Dermis microvascular lymphatic vessel endothelial cell (primary cell): ENCODE measurements at regions not wholly inside any gene's neighbourhood (a gene's known extent, or its start where the extent isn't known, plus 50 kb on each side); places are given as distances from the start of the nearest gene placed in this dataset.

Experiments used
- DNase-seq, 2 donors: peaks; one replicate each; pipeline versions ENCODE4 v3.0.0 to v3.0.0-alpha.2; 2010; ENCODE audit warnings: low read depth in 2 of 2

DNA sequence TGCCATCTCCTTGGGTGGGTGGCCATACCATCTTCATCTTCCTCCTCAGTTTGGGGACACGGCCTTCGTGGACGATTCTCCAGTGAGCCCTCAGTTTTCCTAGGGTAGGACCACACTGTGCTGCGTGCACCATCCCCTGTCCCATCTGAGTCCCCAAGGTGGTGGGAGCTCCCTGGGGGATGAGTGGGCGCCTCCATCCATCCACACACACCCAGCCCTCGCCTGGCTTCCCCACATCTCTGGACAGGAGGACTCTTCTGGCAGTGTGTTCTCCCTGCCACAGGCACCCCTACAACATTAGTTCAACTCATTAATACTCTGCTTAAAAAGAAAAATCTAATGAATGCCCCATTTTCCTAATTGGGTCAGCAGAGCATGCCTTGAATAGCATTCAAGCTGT, 408.5 kb downstream of the SHANK2 start:
- DNase-seq, result no peak

DNA sequence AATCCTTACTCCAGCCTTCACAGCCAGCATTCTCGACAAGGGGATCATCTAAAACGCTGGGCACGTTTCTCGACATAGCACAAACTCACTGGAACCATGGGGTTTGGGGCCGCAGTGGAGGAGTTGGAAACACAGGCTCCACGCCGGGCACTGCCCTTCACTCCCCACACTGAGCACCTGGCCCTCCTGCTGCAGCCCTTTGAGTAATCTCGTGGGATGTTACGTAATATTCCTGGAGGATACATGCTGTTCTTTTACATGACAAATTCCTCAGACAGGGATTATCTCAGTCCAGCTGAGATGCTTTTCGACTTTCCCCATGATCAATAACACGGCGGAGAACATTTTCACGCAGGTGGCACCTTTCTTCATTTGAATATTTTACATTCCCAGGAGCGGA, 408.0 kb downstream of the SHANK2 start:
- DNase-seq, result no peak

DNA sequence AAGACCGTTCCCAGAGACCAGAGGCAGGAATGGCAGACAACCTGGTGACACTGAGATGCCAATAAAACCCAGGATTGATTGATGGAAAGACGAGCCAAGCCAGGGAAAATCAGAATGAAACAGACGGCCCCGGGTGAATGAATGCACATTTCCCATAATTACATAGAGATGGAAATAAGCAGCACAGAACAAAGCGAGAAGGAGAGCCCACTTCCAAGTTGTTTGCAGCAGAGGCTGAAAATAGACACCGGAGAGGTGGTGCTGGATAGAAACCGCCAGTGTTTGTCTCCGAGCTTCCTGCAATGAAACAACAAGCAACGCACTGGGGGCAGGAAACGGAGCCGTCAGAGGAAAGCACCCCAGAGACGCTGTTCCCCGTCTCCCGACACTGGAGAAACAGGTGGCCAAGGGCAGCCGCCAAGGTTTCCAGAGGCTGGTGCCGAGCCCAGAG, 406.8 kb downstream of the SHANK2 start:
- no peak for DNase-seq

DNA sequence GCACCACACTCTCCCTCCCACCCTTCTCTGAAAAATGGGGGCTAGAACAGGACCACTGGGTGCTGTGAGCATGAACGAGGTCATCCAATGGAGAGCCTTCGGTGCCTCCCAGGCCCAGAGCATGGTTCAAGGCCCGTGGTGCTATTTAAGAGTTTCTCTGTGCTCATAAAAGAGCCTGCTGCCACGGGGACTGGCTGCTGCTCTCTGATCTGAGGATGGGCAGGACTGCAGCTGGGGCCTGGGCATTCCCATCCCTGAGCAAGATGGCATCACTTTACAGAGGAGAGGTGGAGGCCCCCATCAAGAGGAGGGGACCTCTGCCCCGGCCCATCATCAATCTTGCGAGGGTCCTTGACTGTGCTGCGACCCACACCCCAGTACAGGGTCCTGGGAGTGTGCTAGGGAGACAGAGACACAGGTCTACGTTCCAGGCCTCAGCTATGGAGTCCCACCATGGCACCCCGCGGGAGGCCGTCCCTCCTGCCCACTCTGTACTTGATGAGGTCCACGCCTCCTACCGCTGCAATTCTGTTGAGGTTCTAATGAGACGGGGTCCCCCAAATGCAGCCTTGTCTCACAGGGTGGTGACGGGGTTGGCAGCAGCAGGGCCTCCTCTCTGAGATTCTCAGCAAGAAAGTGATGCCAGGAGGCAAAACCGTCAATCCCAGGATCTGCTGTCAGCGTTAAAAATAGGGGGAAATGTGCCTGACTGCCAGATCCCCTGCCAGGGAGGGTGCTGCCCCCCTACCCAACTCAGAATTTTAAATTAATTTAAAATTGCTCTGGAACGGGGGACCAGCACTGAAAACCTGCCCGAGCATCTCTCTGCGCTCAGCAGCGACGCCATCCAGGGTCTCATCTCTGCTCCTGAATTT, 405.4 kb downstream of the SHANK2 start:
- no peak for DNase-seq

DNA sequence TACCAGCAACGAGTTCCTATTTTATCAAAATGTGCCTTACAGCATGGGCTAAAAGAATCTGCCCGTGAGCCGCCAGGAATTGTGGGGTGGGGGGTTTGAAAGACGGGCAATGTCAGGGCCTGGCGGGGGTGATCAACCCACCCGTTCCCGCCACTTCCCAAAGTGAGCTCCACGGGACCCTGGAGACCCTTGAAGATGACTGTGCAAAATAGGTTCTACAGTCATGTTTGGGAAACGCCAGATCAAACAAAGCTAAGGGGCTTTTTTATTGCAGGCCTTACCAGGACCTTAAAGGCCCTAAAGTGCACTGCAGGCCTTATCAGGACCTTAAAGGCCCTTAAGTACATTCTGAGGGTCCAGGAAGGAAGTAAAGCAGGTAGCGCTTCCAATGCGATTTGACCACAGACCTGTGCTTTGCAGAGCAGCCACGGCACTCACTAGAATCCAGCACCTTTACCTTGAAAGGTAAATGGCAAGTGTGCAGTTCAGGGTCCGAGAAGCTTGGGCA, 404.1 kb downstream of the SHANK2 start:
- DNase-seq, result no peak

DNA sequence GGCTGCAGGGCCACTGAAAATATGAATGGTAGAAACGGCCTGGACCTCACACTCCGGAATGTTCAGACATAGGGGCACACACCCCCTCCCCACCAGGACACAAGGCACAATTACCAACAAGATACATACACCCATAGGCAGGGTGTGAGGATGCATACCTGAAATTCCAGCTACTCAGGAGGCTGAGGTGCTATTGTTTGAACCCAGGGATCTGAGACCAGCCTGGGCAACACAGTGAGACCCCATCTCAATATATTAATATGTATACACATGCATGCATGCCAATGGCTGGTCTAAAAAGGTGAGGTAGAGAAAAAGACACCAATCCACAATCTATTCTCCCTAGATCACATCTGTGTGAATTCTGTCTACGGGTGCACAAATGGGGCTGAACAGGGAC, 403.3 kb downstream of the SHANK2 start:
- DNase-seq, result no peak

DNA sequence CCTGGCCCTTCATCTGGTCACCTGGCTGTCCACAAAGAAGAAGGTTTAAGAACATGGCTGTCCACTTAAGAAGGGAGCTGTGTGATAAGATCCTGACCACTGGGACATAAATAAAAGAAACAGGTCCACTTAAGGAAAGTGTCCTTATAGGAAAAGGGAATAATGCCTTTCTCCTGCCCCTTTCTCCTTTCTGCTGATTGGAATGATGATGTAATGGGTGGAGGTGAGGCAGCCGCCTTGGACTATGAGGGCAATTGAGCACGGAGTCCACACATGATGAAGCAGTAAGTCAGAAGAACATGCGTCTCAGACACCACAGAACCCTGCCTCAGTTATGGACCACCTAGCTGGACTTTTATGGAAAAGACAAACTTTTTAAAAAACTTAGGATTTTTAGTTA, 401.1 kb downstream of the SHANK2 start:
- DNase-seq, result no peak

DNA sequence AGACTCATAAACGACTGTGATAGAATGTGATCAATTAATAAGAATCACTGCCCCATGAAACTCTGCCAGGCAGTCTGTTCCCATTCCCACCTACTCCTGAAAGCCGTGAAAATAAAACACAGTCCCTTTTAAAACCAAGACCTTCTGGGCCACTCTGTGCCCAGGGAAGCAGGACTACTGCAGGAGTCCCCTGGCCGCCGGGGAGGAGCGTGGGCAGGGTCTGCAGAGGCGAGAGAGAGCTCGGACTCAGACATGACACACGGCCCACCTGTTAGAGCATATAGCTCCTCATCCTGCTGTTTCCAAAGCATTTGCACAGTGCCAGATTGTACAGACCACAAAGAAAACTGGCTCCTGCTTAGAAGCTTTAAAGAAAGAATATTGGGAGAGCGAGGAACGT, 400.5 kb downstream of the SHANK2 start:
- no peak for DNase-seq

DNA sequence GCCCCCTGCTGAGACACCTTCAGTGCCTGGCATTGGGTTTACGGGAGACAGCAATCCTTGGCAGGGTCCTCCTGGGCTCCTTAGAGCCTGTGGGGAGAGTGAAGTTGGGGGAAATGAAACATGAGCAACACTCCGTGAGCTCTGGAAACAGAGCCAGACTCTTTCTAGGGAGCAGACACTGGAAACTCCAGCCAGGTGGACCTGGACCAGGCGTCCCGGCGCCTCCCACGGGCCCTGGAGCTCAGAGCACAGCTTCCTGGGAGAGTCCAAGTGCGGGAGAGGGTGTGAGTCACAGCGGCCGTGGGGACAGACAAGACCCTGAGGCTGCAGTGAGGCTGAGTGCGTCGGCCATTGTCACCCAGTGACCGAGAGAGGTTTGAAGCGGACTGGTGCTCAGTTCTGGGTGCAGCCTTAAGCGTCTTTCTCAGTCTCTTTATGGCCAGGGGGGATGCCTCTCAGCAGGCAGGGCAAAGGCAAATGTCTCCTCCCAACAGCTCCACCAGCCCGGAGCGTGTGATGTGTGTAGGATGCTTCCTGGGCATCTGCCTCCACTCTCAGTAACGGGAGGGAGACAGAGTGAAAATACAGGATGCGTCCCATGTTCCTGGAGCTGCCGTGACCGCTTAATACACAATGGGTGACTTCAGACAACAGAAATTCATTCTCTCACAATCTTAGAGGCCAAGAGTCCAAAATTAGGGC, 399.2 kb downstream of the SHANK2 start:
- no peak for DNase-seq

DNA sequence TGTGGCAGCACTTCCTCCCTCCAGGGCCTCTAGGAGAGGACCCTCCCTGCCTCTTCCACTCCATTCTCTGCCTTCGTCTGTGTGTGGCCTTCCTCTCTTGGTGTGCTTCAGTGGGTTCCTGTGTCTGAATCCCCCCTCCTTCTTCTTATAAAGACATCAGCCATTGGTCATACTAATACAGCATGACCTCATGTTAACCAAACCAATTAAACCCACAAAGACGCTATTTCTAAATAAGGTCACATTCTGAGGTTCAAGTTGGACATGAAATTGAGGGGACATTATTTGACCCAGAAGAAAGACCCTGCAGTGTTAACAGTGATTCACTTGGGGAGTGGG, 398.6 kb downstream of the SHANK2 start:
- DNase-seq, result no peak

DNA sequence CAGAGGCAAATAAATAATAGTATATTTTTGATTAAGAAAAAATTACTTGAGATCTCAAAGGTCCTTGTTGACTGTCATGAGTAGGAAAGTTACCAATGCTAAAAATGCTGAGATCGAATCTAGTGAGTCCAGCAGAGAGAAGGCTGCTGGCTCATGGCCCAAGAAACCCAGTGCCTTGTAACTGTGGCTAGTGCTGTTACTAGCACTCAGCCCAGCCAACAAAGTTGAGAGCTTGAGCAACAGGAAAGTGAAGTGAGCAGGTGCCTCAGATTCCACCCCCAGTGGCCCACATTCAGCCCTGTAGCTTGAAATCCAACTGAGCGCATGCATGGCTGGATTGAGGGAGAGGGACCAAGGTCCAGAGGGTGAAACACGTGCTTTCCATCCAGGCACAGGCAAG, 398.2 kb downstream of the SHANK2 start:
- no peak for DNase-seq

DNA sequence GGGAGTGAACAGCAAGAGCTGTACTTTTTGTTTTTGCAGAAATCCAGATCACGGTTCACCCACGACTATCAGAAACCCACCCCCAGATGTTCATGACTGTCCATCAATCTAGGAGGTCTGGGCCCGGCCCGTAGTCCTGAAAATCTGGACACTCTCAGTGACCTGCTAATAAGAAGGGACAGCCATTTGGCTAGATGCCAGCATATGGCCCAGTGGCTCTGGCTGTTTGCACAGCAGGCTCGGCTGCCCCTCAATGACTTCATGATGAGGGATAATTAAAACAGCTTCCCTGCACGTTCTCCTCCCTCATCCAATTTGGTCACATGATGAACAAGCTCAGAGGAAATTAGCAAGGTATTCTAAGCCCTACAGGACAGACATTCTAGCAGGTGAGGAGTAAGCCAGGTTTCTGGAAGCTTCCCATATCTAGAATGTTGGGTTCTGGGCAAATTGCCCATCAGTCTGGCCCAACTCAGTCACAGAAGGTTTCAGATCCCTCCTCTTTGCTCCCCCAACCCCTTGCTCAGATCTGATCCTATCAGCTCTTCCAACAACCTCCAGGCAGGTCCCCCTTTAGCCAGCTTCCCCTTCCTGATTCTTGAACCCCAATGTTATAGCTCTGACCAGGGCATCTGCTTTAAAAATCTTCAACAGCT, 397.3 kb downstream of the SHANK2 start:
- no peak for DNase-seq

DNA sequence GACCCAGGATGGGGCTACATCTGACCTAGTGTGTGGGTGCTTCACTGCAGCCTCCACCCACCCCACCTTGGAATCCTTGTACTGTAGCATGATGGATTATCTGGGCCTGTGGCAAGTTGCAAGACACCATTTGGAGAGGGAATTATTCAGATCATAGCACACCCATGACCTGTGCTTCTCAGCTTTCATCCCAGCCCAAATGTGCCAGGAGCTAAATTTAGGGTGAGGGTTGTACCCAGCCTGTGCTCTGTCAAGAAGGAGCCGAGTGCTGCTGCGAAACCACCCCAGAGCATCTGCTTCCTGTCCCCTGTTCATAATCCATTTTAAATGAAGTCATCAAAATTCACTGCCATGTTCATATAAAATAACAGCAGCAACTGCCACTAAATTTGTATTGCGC, 394.5 kb downstream of the SHANK2 start:
- DNase-seq, result no peak

DNA sequence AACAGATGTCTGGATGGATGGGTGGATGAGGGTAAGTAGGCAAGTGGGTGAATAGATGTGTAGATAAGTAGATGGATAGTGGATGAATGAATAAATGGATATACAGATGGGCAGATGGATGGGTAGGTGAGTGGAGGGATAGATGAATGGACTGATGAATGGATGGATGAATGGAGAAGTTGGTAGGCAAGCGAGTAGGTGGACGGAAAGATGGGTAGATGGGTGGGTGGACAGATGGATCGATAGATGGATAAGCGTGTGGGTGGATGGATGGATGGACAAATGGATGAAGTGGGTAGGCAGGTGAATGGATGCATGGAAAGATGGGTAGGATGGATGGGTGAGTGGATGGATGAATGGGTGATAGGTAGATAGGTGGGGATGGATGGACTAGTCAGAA, 393.2 kb downstream of the SHANK2 start:
- no peak for DNase-seq

DNA sequence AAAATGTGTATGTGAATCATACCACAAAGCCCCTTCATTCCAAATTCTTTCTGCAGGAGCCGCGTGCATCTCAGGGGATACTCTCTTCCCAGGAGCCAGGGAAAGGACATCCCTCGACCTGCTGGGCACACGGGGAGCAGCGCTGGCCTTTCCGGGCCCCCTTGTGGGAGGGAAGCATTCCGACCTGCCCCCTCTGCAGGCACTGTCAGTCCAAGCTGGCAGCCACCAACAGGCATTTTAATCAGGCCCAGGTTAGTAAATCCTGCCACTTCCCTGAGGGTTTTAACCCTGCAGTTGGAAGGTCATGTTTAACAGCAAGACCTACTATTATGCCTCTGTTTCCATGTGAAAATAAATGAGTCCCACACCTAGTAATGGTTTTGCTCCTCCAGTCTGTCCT, 391.5 kb downstream of the SHANK2 start:
- DNase-seq, result no peak

DNA sequence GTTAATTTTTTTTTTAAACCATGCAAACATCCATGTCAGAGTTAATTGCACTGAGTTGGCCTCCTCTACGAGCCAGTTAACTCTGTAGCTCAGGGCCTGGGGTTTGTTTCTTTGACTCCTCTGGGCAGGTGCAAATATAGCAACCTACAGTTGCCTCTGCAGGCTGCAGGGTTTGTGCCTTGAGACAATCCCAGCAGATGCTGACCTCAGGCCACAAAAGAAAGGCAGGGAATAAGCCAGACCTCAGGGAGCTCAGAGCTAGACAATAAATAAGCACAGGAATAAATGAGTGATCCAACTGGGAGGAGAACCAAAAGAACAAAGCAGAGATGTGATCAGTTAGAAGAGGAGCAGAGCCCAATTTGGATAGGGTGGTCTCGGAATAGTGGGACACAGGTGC, 390.8 kb downstream of the SHANK2 start:
- no peak for DNase-seq

DNA sequence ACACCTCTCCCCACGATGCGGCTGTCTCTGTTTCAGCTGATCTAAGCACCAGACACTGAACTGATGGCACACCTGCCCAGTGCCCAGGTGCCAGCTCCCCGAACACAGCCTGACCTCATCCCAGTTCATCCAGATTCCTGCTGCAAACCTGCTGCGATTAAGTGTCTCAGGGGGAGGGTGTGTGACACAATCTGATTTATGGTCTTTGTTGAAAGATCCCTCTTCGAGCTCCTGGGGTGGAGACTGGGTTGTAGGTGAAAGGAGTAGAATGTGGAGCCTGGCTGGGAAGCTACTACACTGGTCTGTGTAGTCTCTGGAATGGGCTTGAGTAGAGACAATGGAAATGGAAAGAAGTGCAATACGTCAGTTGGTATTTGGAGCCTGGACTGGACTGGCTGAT, 390.3 kb downstream of the SHANK2 start:
- DNase-seq, result no peak

DNA sequence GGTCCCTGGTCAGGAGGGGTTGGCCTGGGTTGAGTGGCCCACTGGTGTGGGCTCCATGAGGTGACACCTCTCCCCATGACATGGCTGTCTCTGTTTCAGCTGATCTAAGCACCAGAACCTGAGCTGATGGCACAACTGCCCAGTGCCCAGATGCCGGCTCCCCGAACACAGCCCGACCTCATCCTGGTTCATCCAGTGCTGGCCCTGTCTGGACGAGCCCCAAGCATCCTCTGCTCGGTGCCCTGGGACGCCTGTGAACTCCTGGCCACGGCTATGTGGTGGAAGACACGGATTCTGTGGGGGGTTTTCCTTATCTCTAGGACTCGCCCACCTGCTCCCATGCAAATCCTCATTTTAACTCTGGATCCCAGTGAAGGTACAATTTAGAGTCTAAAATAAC, 389.2 kb downstream of the SHANK2 start:
- no peak for DNase-seq

DNA sequence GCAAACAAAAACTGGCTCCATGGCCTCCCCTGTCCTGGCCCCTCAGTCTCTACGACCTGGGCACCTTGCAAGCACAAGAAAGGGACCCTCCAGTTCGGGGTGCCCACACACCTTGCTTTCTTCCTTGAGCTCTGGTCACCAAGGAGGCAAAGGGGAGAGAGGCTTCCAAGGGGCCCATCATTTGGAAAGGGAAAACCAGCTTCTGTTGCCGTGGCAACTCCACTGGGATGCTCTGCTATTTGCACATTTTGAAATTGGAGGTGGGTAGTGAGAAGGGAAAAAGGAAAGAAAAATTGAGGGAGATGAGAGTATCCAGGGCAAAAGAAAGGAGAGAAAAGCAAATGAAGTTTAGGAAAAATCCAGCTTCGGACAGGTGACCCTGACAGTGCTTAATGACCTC, 388.4 kb downstream of the SHANK2 start:
- DNase-seq, result no peak

DNA sequence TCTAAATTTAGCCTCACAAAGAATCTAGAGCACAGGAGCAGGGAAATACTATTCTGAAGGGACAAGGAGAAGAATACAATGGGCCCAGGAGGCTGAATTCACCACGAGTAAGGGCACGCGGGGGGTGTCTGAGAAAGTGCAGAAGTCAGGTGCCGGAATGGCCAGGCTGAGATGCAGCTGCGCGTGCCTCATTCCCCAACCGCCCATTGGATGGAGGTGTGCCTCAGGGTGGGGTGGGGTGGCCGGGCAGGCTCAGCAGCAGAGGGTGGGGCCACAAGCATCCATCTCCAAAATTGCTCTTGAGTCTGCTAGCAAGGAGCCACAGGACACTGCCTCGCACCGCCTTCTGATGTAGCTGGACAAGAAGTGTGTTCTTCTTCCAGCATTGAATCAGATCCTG, 387.0 kb downstream of the SHANK2 start:
- no peak for DNase-seq

DNA sequence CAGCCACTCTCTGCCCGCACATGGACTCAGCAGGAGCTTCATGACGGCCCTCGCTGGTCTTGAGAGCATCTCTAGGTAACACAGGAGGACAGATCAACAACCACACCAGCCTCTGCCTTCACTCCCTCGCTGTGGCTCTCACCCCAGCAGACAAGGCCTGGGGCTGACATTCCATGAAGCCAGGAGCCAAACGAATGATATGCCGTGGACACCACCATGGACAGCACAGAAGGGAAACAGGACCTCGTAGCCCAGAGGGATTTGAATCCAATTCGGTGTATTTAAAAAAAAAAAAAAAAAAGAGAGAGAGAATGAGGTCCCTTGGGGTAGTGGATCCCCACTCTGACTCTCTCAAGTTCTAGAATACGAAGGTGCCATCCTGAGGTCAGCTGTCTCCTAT, 385.5 kb downstream of the SHANK2 start:
- DNase-seq, result no peak

DNA sequence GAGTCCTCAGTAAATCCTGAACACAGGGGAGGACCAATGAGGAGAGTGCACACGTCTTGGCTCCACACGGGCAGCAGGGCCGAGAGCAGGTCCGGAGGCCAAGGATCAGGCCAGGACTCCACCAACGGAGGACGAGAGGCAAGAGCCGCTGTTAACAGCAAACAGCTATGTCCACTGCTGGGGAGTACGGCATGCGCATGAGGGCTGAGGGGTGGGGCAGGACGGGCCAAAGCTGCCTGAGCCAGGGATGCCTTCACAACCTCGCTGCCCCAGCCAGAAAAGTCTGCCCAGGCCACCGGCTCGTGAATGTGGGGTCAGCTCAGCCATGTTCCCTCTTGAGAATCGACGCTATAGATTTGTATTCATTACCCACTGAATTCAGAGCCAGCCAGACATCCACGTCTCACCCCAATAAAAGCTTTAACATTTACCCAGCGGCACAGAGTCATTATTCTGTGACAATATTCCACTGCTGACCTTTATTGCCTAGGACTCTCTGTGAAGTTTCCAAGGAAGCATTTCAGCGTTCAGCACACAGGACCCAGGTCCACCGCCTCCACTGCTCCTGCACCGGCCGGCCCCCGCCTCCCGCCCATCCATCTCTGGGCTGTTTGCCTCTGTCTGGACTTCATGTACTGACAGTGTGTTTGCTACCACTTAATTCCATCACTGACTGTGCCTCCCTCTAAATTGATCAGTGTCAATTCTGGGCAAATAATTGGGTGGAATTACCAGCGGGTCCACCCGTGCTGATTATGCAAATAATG, 384.9 kb downstream of the SHANK2 start:
- no peak for DNase-seq
